Fibroblast of skin of left quadriceps (primary cell): ENCODE measurements at regions not wholly inside any gene's neighbourhood (a gene's known extent, or its start where the extent isn't known, plus 50 kb on each side); places are given as distances from the start of the nearest gene placed in this dataset.

Experiments used
- DNase-seq, 2 experiments: peaks; one replicate each; pipeline ENCODE4 v3.0.0-alpha.2; 2013; ENCODE audit warnings: low read depth in 2 of 2

GRCh38 chr6:91562955-91563354 lies 976.1 kb upstream of the MAP3K7 start:
- DNase-seq = no peak

- DNase-seq = no peak
These were observed 973.5 kb upstream of the MAP3K7 start for GRCh38 chr6:91560409-91560808.

DNA sequence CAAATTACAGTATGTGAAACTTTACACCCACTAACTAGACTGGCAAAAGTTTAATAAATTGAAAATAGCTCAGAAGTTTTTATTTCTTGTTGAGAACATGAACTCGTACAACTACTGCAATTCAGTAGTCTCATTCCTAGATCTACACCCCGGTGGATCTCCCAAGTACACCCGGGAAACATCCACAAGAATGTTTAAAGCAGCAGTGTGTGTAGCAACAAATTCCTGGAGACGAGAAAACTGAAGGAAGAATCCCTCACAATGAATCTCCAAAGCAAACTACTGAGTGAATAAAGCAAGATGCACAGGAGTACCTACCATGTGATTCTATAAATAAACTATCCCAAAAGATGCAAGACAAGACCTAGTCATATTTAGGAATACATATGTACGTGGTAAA lies 954.0 kb upstream of the MAP3K7 start:
- no peak for DNase-seq

GRCh38 chr6:91539456-91539855 lies 952.6 kb upstream of the MAP3K7 start:
- DNase-seq = no peak

DNA sequence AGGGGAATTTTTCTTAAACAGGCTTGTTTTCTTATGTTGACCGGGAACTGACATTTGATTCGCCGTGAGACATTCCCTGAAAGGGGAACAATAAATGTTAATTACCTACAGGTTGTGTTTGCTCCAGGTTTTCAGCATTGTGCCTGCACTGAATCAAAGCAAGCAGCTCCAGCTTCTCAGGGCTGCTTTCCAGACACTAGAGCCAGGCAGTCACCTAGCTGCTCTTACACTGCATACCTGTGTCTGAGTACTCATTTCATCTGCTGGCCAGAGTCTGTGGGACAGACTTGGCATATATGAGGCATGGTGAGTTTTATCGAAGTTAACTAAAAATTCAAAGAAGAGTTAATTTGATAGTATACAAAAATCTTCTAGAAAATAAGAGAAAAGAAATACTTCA lies 951.8 kb upstream of the MAP3K7 start:
- no peak for DNase-seq

DNA sequence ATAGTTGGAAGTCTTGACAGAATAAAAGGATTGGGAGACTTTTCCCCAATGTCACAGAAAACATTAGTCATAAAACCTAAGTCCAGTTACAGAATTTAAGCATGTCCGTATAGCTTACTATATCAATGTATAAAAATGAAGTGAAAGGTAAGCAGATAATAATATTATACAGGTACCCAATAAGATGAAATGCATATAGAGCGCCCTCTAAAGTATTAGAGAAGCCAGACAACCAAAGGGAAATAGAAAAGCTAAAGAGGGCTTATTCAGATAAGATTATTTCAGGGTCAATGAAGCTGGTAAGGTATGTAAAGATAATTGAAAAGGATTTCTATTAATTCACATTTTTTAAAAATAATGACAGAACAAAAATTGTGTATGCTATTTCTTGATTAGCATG lies 947.7 kb upstream of the MAP3K7 start:
- DNase-seq = no peak

- DNase-seq = no peak
These were observed 936.6 kb upstream of the MAP3K7 start for GRCh38 chr6:91523511-91523910.

- DNase-seq = no peak
These were observed 935.1 kb upstream of the MAP3K7 start for GRCh38 chr6:91521999-91522398.

DNA sequence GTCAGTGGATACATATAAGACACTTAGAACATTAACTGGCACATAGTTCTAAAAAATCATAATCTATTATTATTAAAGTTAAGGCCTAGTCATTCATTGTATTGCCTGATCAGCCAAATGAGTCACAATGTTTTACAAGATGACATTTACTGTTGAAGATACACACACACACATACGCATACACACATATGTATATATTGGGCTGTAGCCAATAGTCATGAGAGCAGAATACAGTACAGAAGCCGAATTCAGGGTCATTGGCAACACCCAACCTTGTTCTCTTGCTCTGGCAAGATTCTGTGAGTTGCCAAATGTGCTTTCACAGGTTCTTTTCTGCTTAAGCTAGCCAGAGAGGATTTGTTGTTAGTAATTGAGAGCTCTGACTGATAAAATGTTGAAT lies 922.8 kb upstream of the MAP3K7 start:
- DNase-seq = no peak

GRCh38 chr6:91509039-91509438 lies 922.2 kb upstream of the MAP3K7 start:
- no peak for DNase-seq

DNA sequence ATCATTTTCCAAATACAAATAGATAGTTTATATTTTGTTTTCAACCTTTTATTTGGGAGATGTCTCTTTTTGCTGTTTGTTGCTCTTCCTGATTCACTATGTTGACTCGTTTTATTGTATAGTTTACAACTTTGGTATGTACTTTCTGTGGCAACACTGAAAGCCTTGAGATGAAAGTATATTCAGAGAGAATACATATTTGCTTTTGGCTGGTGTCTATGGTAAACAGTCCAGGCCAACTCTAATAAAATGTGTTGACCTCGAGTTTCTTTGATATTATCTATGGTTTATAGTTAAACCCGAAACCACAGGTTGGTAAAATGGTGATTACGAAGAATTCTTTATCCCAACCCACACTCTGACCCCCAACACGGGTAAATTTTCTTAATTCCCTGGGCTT lies 919.6 kb upstream of the MAP3K7 start:
- no peak for DNase-seq

DNA sequence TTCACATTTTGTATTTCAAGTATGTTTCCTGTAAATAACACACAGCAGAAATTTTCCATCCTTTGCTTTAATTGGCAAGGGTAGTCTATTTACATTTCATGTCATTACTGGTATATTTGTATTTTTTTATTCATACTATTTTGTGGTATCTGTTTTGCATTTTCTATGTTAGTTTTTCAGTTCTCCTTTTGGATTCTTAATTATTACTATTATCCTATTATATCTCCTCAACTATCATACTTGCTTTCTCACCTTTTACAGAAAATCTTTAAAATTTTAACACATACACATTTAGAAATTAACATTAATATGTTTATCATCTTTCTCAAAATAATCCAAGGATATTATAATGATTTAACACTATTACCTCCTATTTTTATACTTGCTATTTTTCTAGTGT lies 918.3 kb upstream of the MAP3K7 start:
- no peak for DNase-seq

GRCh38 chr6:91501930-91502329 lies 915.1 kb upstream of the MAP3K7 start:
- no peak for DNase-seq

DNA sequence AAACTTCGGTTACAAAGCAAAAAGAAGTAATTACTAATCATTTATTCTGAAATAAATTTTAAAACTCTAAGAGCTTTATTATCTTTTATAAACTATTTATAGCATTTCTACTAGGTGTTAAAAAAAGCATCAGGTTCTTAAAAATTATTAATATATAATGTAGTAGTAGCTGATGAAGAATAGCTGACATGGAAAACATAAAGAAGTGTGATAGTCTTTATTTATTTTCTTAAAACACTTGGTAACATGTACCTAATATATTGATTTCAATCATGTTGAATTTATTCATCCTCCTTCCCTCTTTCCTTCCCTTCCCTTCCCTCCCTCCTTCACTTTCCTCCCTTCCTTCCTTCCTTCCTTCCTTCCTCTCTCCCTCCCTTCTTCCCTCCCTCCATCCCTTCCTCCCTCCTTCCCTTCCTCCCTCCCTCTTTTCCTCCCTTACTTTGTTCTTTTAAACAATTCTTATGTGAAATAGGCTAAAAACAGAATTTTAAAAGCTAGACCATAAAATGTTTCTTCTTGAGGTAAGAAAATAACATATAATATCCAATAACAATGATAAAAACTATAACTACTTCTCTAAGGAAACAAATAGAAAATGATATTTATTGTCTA lies 913.9 kb upstream of the MAP3K7 start:
- DNase-seq = no peak

GRCh38 chr6:91498576-91498975 lies 911.7 kb upstream of the MAP3K7 start:
- no peak for DNase-seq

GRCh38 chr6:91497770-91498169 lies 910.9 kb upstream of the MAP3K7 start:
- no peak for DNase-seq

- DNase-seq = no peak
These were observed 903.9 kb upstream of the MAP3K7 start for GRCh38 chr6:91490671-91491301.

DNA sequence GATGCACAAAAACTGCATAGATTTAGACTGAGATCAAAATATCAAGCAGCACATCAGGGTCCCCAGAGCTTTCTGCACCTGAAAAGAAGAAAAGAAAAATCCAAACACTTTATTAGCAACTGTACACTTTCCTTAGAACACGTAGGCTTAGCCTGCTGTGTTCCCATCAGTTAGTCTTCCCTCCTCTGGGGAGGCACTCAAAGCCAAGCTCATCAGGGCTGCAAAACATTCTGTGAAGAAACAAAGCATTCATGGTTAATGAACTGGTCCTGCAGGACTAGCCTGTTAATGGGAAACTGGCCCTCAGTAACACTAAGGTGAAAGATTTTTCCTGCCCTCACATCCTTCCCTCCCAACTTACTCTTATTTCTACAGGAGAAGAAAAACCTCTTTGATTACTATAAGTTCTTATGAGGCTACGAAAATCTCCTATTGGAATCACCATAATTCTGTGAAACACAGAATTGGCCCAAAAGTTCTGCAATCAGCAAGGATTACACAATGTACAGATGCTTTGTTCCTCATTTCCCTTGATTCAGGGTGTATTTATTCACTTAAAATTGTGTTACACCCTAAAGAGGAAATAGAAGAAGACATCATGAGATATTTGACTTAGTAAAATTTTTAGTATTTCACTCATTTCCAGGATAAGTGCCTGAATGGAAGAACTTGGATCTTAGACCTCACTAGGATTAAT lies 901.0 kb upstream of the MAP3K7 start:
- DNase-seq = no peak

DNA sequence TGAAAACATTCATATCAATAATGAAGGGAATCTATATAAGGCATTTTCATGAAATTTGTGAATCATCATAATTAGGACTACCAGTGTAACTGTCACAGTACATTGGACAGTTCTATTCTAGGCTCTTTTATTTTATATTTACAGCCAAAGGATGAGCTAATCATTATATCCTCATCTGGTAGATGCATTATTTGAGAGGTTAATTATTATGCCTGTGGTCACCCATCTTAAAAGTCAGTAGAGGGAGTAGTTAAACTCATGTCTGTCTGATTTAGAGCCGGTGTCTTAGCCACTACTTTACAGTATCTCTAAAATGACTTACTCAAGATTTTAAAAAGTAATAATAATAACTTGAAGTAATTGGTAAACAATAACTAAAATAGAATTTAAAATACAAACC lies 899.3 kb upstream of the MAP3K7 start:
- DNase-seq = no peak

GRCh38 chr6:91485047-91485446 lies 898.2 kb upstream of the MAP3K7 start:
- no peak for DNase-seq

DNA sequence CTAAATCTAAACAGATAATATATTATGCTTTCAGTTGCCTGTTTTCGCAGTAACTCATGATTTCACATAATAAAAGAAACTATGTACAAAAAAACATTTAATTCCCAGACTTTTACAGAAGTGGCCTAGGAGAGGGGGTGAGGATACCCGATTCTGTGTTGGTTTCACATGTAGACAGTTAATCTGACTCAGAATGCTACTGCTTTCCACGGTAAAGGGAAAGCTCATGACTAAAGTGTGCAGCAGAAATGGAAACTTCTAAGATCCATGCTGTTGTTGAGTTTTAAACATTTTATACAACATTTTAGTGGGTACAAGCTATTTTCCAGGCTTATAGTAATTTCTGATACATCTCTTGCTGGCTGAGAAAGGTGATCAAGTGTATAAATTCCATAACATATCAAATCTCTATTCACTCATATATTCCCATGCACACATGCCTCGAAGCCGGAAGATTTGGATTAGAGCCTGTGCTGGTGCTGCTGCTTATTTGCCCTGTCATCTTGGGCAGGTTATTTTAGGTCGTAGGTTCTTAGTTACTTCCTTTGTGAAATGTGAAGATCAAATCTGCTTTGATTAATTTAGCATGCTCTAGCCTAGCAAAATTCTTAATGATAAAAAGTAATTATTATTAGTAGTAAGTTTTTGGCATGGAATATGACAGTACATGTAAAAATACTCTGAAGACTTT lies 896.7 kb upstream of the MAP3K7 start:
- DNase-seq = no peak

- no peak for DNase-seq
These were observed 895.6 kb upstream of the MAP3K7 start for GRCh38 chr6:91482498-91482897.

- DNase-seq = no peak
These were observed 893.5 kb upstream of the MAP3K7 start for GRCh38 chr6:91480402-91480801.
